Osteoblast (primary cell): ENCODE measurements at regions not wholly inside any gene's neighbourhood (a gene's known extent, or its start where the extent isn't known, plus 50 kb on each side); places are given as distances from the start of the nearest gene placed in this dataset.

ENCODE experiments used
- DNase-seq: peaks from one replicate; pipeline ENCODE4 v3.0.0; 2011; ENCODE audit warnings: low spot score, mixed read lengths; ENCODE audit not compliant: insufficient read length; ENCODE audit errors: missing footprints
- H2AFZ ChIP-seq: 2 replicates; pipeline ENCODE4 v1.6.0; 2011; ENCODE audit warnings: mild to moderate bottlenecking, low read length
- H3K27ac ChIP-seq: 2 replicates; pipeline ENCODE4 v1.5.1; 2011; ENCODE audit warnings: mild to moderate bottlenecking, low read depth, low read length, moderate library complexity
- H3K27me3 ChIP-seq: 2 replicates; pipeline ENCODE4 v1.6.0; 2012; ENCODE audit warnings: mild to moderate bottlenecking, control low read depth, inconsistent platforms, low read length, moderate library complexity; ENCODE audit not compliant: insufficient read depth
- H3K36me3 ChIP-seq: 2 replicates; pipeline ENCODE4 v1.5.1; 2011; ENCODE audit warnings: mild to moderate bottlenecking, low read length, control low read depth, moderate library complexity; ENCODE audit not compliant: insufficient read depth
- H3K4me1 ChIP-seq: 2 replicates; pipeline ENCODE4 v1.5.1; 2011; ENCODE audit warnings: mild to moderate bottlenecking, low read length, control low read depth, moderate library complexity; ENCODE audit not compliant: insufficient read depth
- H3K4me2 ChIP-seq: 2 replicates; pipeline ENCODE4 v1.6.0; 2011; ENCODE audit warnings: mild to moderate bottlenecking, low read length; ENCODE audit not compliant: insufficient read depth
- H3K4me3 ChIP-seq: fragments of 200-600 bp; sonication (generic); 3 replicates; pipeline ENCODE4 v1.5.1; 2012; ENCODE audit warnings: mild to moderate bottlenecking, low read length, inconsistent platforms; ENCODE audit not compliant: insufficient read depth
- H3K79me2 ChIP-seq: 2 replicates; pipeline ENCODE4 v1.6.0; 2012; ENCODE audit warnings: mild to moderate bottlenecking, low read length, control low read depth, inconsistent platforms; ENCODE audit not compliant: insufficient read depth
- H3K9me3 ChIP-seq: 2 replicates; pipeline ENCODE4 v1.5.1; 2011; ENCODE audit warnings: low read depth, low read length, control low read depth
- H4K20me1 ChIP-seq: 2 replicates; pipeline ENCODE4 v1.6.0; 2012; ENCODE audit warnings: mild to moderate bottlenecking, low read length, control low read depth; ENCODE audit not compliant: insufficient read depth
- CTCF ChIP-seq: IDR thresholded peaks from 2 replicates; pipeline ENCODE4 v1.5.1; 2011; ENCODE audit warnings: mild to moderate bottlenecking, low read depth, low read length, moderate library complexity; ENCODE audit errors: extremely low read depth

- H3K4me2 ChIP-seq: no peak overlapping the region
- H3K4me3 ChIP-seq: no peak overlapping the region
- H3K79me2 ChIP-seq: no peaks in the 10 kb centered on the region
- H3K4me1 ChIP-seq: no peaks in the 10 kb centered on the region
- no peak for TF ChIP-seq CTCF
- no peaks in the 10 kb centered on the region for H3K27me3 ChIP-seq
- peaks cover 2% of the 10 kb centered on the region for H3K9me3 ChIP-seq
- no peak overlapping the region for H3K27ac ChIP-seq
- no peaks in the 10 kb centered on the region for H4K20me1 ChIP-seq
- H3K36me3 ChIP-seq: no peaks in the 10 kb centered on the region
- no peak overlapping the region for H2AFZ ChIP-seq
- no peak for DNase-seq
These were observed 1197.2 kb downstream of the PCDH7 start for GRCh38 chr4:31917334-31917733.

- Histone ChIP-seq H3K27me3 (no peaks in the 10 kb centered on the region), H3K4me1 (no peaks in the 10 kb centered on the region), H3K4me3 (no peak overlapping the region), H3K27ac (no peak overlapping the region), H3K36me3 (no peaks in the 10 kb centered on the region), H3K4me2 (no peak overlapping the region), H3K79me2 (no peaks in the 10 kb centered on the region), H3K9me3 (peaks cover 2% of the 10 kb centered on the region), H4K20me1 (no peaks in the 10 kb centered on the region), H2AFZ (no peak overlapping the region)
- TF ChIP-seq CTCF: no peak
- no peak for DNase-seq
These were observed 1198.7 kb downstream of the PCDH7 start for GRCh38 chr4:31918891-31919290.

GRCh38 chr4:31923634-31924033 is 1203.5 kb downstream of the PCDH7 start:
- Histone ChIP-seq H3K9me3 (peaks cover 3% of the 10 kb centered on the region), H3K27ac (no peak overlapping the region), H3K79me2 (no peaks in the 10 kb centered on the region), H3K4me1 (no peaks in the 10 kb centered on the region), H4K20me1 (no peaks in the 10 kb centered on the region), H3K36me3 (no peaks in the 10 kb centered on the region), H3K4me2 (no peak overlapping the region), H3K27me3 (no peaks in the 10 kb centered on the region), H2AFZ (no peak overlapping the region), H3K4me3 (no peak overlapping the region)
- no peak for DNase-seq
- TF ChIP-seq CTCF: no peak

- Histone ChIP-seq H3K27ac (no peak overlapping the region), H3K79me2 (no peaks in the 10 kb centered on the region), H3K36me3 (no peaks in the 10 kb centered on the region), H3K4me1 (no peaks in the 10 kb centered on the region), H3K4me2 (no peak overlapping the region), H3K27me3 (no peaks in the 10 kb centered on the region), H3K4me3 (no peak overlapping the region), H2AFZ (no peak overlapping the region), H4K20me1 (no peaks in the 10 kb centered on the region), H3K9me3 (no peaks in the 10 kb centered on the region)
- no peak for DNase-seq
- no peak for TF ChIP-seq CTCF
These were observed 1209.6 kb downstream of the PCDH7 start for GRCh38 chr4:31929676-31930345.
